Retinal pigment epithelial cell (primary cell): ENCODE measurements at regions not wholly inside any gene's neighbourhood (a gene's known extent, or its start where the extent isn't known, plus 50 kb on each side); places are given as distances from the start of the nearest gene placed in this dataset.
"Not testable (repeated sequence)": the region's sequence is repeated elsewhere in the genome, so short reads cannot be mapped to it uniquely, and the experiment has no call there.

Experiments
- DNase-seq: peaks from one replicate; pipeline ENCODE4 v3.0.0-alpha.2; 2010; ENCODE audit warnings: low read depth
- H3K4me3 ChIP-seq: 2 replicates; pipeline ENCODE4 v1.5.1; 2011; ENCODE audit warnings: mild to moderate bottlenecking, low read length, control low read depth, moderate library complexity
- CTCF ChIP-seq: conservative IDR thresholded peaks from 2 replicates; pipeline ENCODE4 v1.5.1; 2011; ENCODE audit warnings: low read depth, low read length, control low read depth, inconsistent platforms

- no peak for DNase-seq
- TF ChIP-seq CTCF = no peak
- H3K4me3 ChIP-seq = no peak overlapping the region
Observed at GRCh38 chr20:61092251-61092650, 159.8 kb upstream of the CDH4 start.

GRCh38 chr20:61094581-61094980 is 157.5 kb upstream of the CDH4 start:
- TF ChIP-seq CTCF = no peak
- H3K4me3 ChIP-seq = no peak overlapping the region

GRCh38 chr20:61096463-61096862 is 155.6 kb upstream of the CDH4 start:
- TF ChIP-seq CTCF = no peak
- no peak overlapping the region for H3K4me3 ChIP-seq
- DNase-seq = no peak

More at GRCh38 chr20:61094581-61094980, 157.5 kb upstream of the CDH4 start:
- DNase-seq = no peak

GRCh38 chr20:61099806-61100205 is 152.3 kb upstream of the CDH4 start:
- no peak for TF ChIP-seq CTCF
- DNase-seq = no peak
- H3K4me3 ChIP-seq = no peak overlapping the region

- no peak for TF ChIP-seq CTCF
- DNase-seq = no peak
- no peak overlapping the region for H3K4me3 ChIP-seq
Observed at GRCh38 chr20:61100489-61100888, 151.6 kb upstream of the CDH4 start.

GRCh38 chr20:61101321-61101720 is 150.7 kb upstream of the CDH4 start:
- not testable (repeated sequence) for DNase-seq

GRCh38 chr20:61104232-61104631 is 147.8 kb upstream of the CDH4 start:
- TF ChIP-seq CTCF = no peak
- no peak overlapping the region for H3K4me3 ChIP-seq

More at GRCh38 chr20:61101321-61101720, 150.7 kb upstream of the CDH4 start:
- H3K4me3 ChIP-seq = not testable (repeated sequence)

GRCh38 chr20:61105395-61105794 is 146.7 kb upstream of the CDH4 start:
- no peak for TF ChIP-seq CTCF
- no peak for DNase-seq
- no peak overlapping the region for H3K4me3 ChIP-seq

More at GRCh38 chr20:61104232-61104631, 147.8 kb upstream of the CDH4 start:
- DNase-seq = no peak
